Loucy (cell line): ENCODE measurements at regions not wholly inside any gene's neighbourhood (a gene's known extent, or its start where the extent isn't known, plus 50 kb on each side); places are given as distances from the start of the nearest gene placed in this dataset.
"Not testable (repeated sequence)": the region's sequence is repeated elsewhere in the genome, so short reads cannot be mapped to it uniquely, and the experiment has no call there.

Source experiments
- H2AFZ ChIP-seq: fragments of 200-600 bp; sonication (generic); 2 replicates; pipeline ENCODE4 v1.6.0; 2016; ENCODE audit warnings: antibody characterized with exemption, mild to moderate bottlenecking, low read length, moderate library complexity
- H3F3A ChIP-seq: fragments of 200-600 bp; 2 replicates; pipeline ENCODE4 v1.6.0; 2016; ENCODE audit warnings: antibody characterized with exemption, low read depth, mild to moderate bottlenecking
- H3K27me3 ChIP-seq: fragments of 200-600 bp; sonication (generic); 2 replicates; pipeline ENCODE4 v1.6.1; 2014; ENCODE audit warnings: low read length, mild to moderate bottlenecking; ENCODE audit not compliant: insufficient read depth, poor library complexity, severe bottlenecking
- H3K36me3 ChIP-seq: fragments of 200-600 bp; sonication (generic); 2 replicates; pipeline ENCODE4 v1.6.1; 2016; ENCODE audit warnings: low read length; ENCODE audit not compliant: insufficient read depth
- H3K4me1 ChIP-seq: fragments of 200-600 bp; sonication (generic); 2 replicates; pipeline ENCODE4 v1.5.1; 2014; ENCODE audit warnings: low read length, mild to moderate bottlenecking; ENCODE audit not compliant: insufficient read depth, poor library complexity, severe bottlenecking
- H3K4me2 ChIP-seq: fragments of 200-600 bp; sonication (generic); 2 replicates; pipeline ENCODE4 v1.6.0; 2014; ENCODE audit warnings: antibody characterized with exemption, low read length, low read depth, mild to moderate bottlenecking; ENCODE audit not compliant: poor library complexity, severe bottlenecking
- H3K4me3 ChIP-seq: fragments of 200-600 bp; sonication (generic); 2 replicates; pipeline ENCODE4 v1.5.1; 2014; ENCODE audit warnings: low read length, mild to moderate bottlenecking, mixed read lengths; ENCODE audit not compliant: poor library complexity, severe bottlenecking
- H3K79me2 ChIP-seq: fragments of 200-600 bp; sonication (generic); 2 replicates; pipeline ENCODE4 v1.6.1; 2014; ENCODE audit warnings: low read length; ENCODE audit not compliant: insufficient read depth
- H3K9ac ChIP-seq: fragments of 200-600 bp; sonication (generic); 2 replicates; pipeline ENCODE4 v1.6.0; 2014; ENCODE audit warnings: mild to moderate bottlenecking, low read depth, low read length, moderate library complexity; ENCODE audit not compliant: poor library complexity, severe bottlenecking
- H3K9me2 ChIP-seq: fragments of 200-600 bp; sonication (generic); replicated peaks from 2 replicates; pipeline ENCODE4 v1.6.1; 2016; ENCODE audit warnings: low read depth, low read length, mixed read lengths
- H3K9me3 ChIP-seq: fragments of 200-600 bp; sonication (generic); 2 replicates; pipeline ENCODE4 v1.6.1; 2014; ENCODE audit warnings: mild to moderate bottlenecking, antibody characterized with exemption, low read length, low read depth; ENCODE audit not compliant: insufficient read depth
- H4K20me1 ChIP-seq: fragments of 200-600 bp; sonication (generic); 2 replicates; pipeline ENCODE4 v1.6.0; 2014; ENCODE audit warnings: antibody characterized with exemption, low read length, mild to moderate bottlenecking; ENCODE audit not compliant: insufficient read depth, poor library complexity, severe bottlenecking
- EZH2phosphoT487 ChIP-seq: fragments of 200-600 bp; IDR thresholded peaks from 2 replicates; pipeline ENCODE4 v1.6.1; 2018; ENCODE audit warnings: antibody characterized with exemption, mild to moderate bottlenecking, moderate library complexity, borderline replicate concordance
- TF ChIP-seq, protein P1 (sequence below): fragments of 200-600 bp; sonication (generic); conservative IDR thresholded peaks from 2 replicates; pipeline ENCODE4 v1.5.1; 2014; ENCODE audit warnings: mild to moderate bottlenecking, antibody characterized with exemption, low read length

DNA sequence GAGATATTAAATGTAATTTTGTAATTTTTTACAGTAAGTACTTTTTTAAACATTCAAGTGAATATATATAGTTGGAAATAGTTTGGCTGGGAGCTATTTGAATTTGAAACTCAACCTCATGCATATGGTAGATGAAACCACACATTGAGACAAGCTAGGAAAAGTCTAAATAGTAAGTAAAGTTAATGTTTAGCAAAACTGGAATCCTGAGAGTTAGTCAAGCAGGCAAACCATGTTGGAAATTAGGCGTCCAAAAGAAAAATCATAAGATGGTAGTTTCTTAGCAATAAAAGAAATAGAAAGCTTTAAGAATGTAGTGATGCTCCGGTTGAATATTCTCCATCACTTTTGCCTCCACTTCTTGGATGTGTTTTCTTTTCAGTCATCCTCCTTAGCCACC is 657.1 kb upstream of the CDH10 start:
- Histone ChIP-seq H3K9ac (no peak overlapping the region), H2AFZ (no peak overlapping the region), H3K9me2 (no peaks in the 10 kb centered on the region)

DNA sequence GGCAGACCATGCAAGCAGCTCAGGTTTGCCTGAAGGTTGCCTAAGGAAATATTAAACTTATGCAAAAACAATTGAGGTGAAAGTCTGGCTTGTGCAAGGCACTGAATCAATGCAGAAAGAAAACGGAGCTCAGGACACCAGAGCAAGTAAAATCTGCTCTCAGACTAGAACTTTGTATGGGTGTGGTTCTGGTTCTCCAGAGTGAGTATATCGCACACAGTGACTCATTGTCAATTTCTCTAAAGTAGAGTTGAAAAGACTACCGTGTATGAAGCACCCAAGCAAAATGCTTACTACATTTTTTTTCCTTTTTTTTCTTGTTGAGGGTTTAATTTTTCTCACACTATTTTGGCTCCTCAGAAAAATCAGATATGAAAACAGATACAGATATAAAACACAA is 650.3 kb upstream of the CDH10 start:
- Histone ChIP-seq H4K20me1 (no peaks in the 10 kb centered on the region), H2AFZ (no peak overlapping the region), H3K4me1 (no peaks in the 10 kb centered on the region), H3F3A (no peaks in the 10 kb centered on the region), H3K79me2 (no peaks in the 10 kb centered on the region), H3K4me2 (no peak overlapping the region), H3K9ac (no peak overlapping the region), H3K9me2 (no peaks in the 10 kb centered on the region), H3K4me3 (no peak overlapping the region), H3K27me3 (no peaks in the 10 kb centered on the region), H3K9me3 (no peaks in the 10 kb centered on the region), H3K36me3 (no peaks in the 10 kb centered on the region)
- TF ChIP-seq, protein P1, sequence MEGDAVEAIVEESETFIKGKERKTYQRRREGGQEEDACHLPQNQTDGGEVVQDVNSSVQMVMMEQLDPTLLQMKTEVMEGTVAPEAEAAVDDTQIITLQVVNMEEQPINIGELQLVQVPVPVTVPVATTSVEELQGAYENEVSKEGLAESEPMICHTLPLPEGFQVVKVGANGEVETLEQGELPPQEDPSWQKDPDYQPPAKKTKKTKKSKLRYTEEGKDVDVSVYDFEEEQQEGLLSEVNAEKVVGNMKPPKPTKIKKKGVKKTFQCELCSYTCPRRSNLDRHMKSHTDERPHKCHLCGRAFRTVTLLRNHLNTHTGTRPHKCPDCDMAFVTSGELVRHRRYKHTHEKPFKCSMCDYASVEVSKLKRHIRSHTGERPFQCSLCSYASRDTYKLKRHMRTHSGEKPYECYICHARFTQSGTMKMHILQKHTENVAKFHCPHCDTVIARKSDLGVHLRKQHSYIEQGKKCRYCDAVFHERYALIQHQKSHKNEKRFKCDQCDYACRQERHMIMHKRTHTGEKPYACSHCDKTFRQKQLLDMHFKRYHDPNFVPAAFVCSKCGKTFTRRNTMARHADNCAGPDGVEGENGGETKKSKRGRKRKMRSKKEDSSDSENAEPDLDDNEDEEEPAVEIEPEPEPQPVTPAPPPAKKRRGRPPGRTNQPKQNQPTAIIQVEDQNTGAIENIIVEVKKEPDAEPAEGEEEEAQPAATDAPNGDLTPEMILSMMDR: no peak
- no peak for TF ChIP-seq EZH2phosphoT487

More for the DNA sequence above, 657.1 kb upstream of the CDH10 start:
- Histone ChIP-seq H3F3A (no peaks in the 10 kb centered on the region), H3K36me3 (no peaks in the 10 kb centered on the region), H3K4me3 (no peak overlapping the region), H3K79me2 (no peaks in the 10 kb centered on the region), H3K4me1 (no peaks in the 10 kb centered on the region), H3K27me3 (no peaks in the 10 kb centered on the region), H4K20me1 (no peaks in the 10 kb centered on the region), H3K9me3 (no peaks in the 10 kb centered on the region), H3K4me2 (no peak overlapping the region)
- TF ChIP-seq, protein P1: no peak
- no peak for TF ChIP-seq EZH2phosphoT487

DNA sequence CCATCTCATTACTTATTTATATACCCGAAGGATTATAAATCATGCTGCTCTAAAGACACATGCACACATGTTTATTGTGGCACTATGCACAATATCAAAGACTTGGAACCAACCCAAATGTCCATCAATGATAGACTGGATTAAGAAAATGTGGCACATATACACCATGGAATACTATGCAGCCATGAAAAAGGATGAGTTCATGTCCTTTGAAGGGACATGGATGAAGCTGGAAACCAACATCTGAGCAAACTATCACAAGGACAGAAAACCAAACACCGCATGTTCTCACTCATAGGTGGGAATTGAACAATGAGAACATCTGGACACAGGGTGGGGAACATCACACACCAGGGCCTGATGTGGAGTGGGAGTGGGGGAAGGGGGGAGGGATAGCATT is 645.0 kb upstream of the CDH10 start:
- not testable (repeated sequence) for H3K4me1 ChIP-seq, H4K20me1 ChIP-seq, H3K27me3 ChIP-seq, H3F3A ChIP-seq, H3K4me2 ChIP-seq, H3K4me3 ChIP-seq, H3K36me3 ChIP-seq, H3K9me3 ChIP-seq, H3K9ac ChIP-seq, H2AFZ ChIP-seq, H3K9me2 ChIP-seq, H3K79me2 ChIP-seq

DNA sequence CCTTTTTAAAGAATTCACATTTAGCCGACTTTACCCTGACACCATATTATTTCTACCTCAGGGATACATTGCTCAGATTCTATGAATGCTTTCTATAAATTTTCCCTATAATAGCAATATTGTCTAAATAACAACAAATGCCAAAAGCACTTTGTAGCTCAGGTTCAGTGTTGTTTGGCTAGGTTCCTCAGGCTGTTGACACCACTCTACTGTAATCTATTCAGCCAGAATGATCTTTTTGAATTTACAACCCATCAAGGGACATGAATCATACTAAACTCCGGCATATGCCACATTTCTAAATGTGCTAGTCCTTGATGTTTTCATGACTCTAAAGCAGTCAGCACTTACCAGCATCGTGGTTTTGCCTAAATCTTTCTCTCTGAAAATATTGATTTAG is 641.5 kb upstream of the CDH10 start:
- H3F3A ChIP-seq: no peaks in the 10 kb centered on the region

More for the DNA sequence above, 641.5 kb upstream of the CDH10 start:
- Histone ChIP-seq H3K79me2 (no peaks in the 10 kb centered on the region), H4K20me1 (no peaks in the 10 kb centered on the region), H3K9me3 (no peaks in the 10 kb centered on the region), H3K4me1 (no peaks in the 10 kb centered on the region), H3K27me3 (no peaks in the 10 kb centered on the region), H3K4me3 (no peak overlapping the region), H3K9me2 (no peaks in the 10 kb centered on the region), H3K4me2 (no peak overlapping the region), H2AFZ (no peak overlapping the region), H3K36me3 (no peaks in the 10 kb centered on the region), H3K9ac (no peak overlapping the region)
- no peak for TF ChIP-seq EZH2phosphoT487
- TF ChIP-seq, protein P1: no peak
